ENCODE measurements at regions not wholly inside any gene's neighbourhood (a gene's known extent, or its start where the extent isn't known, plus 50 kb on each side); places are given as distances from the start of the nearest gene placed in this dataset.

- no peak for TF ChIP-seq CTCF (conservative IDR thresholded peaks at IDR 0.05; ENCODE audit: low read depth, low read length)
- H3K4me3 ChIP-seq (ENCODE audit: low read depth, low read length) = no peak overlapping the region
- DNase-seq (ENCODE audit: low read depth) = no peak
Observed at GRCh38 chr21:25406887-25407579, 200.2 kb downstream of the MRPL39 start.

GRCh38 chr21:25405984-25406383 lies 201.3 kb downstream of the MRPL39 start:
- H3K4me3 ChIP-seq (ENCODE audit: low read depth, low read length) = no peak overlapping the region
- no peak for DNase-seq (ENCODE audit: low read depth)
- no peak for TF ChIP-seq CTCF (conservative IDR thresholded peaks at IDR 0.05; ENCODE audit: low read depth, low read length)

GRCh38 chr21:25402134-25402961 lies 204.9 kb downstream of the MRPL39 start:
- TF ChIP-seq CTCF (conservative IDR thresholded peaks at IDR 0.05; ENCODE audit: low read depth, low read length) = no peak
- no peak for DNase-seq (ENCODE audit: low read depth)
- no peak overlapping the region for H3K4me3 ChIP-seq (ENCODE audit: low read depth, low read length)

- no peak for DNase-seq (ENCODE audit: low read depth)
- no peak for TF ChIP-seq CTCF (conservative IDR thresholded peaks at IDR 0.05; ENCODE audit: low read depth, low read length)
- no peak overlapping the region for H3K4me3 ChIP-seq (ENCODE audit: low read depth, low read length)
Observed at GRCh38 chr21:25400427-25400826, 206.9 kb downstream of the MRPL39 start.

- no peak for TF ChIP-seq CTCF (conservative IDR thresholded peaks at IDR 0.05; ENCODE audit: low read depth, low read length)
- no peak for DNase-seq (ENCODE audit: low read depth)
- H3K4me3 ChIP-seq (ENCODE audit: low read depth, low read length) = no peak overlapping the region
Observed at GRCh38 chr21:25398630-25399029, 208.7 kb downstream of the MRPL39 start.

GRCh38 chr21:25396135-25396711 lies 211.1 kb downstream of the MRPL39 start:
- H3K4me3 ChIP-seq (ENCODE audit: low read depth, low read length) = no peak overlapping the region
- TF ChIP-seq CTCF (conservative IDR thresholded peaks at IDR 0.05; ENCODE audit: low read depth, low read length) = no peak

More at GRCh38 chr21:25396135-25396711, 211.1 kb downstream of the MRPL39 start:
- no peak for DNase-seq (ENCODE audit: low read depth)
